ENCODE measurements at regions not wholly inside any gene's neighbourhood (a gene's known extent, or its start where the extent isn't known, plus 50 kb on each side); places are given as distances from the start of the nearest gene placed in this dataset.

DNA sequence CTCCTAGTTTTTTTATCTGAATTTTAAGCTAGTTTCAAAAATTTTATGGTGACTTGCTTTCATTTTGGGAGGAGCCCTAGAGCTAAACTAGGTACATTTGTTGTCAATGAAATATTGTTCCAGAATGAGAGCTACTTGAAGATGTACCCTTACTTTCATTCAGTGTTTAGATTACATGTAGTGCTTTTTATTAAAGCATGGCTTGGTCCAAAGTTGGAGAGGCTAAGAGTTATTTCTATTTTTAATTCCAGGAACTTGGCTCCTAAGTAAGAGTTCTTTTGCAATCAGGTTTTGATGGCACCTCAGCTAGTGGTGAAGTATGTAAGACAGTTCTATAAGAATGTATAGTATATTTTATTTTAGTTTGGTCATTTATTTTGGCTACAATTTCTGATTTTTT lies 165.5 kb downstream of the PRR32 start:
- Histone ChIP-seq H3K9me3 (no peaks in the 10 kb centered on the region), H3K27me3 (replicated peaks; ENCODE audit: insufficient read depth) (no peaks in the 10 kb centered on the region), H3K27ac (no peak overlapping the region), H3K4me1 (replicated peaks) (no peaks in the 10 kb centered on the region), H3K4me3 (no peak overlapping the region), H3K36me3 (no peaks in the 10 kb centered on the region)
- intact Hi-C loops (cut with DNase I) = no loop called here
- TF ChIP-seq, protein P1, sequence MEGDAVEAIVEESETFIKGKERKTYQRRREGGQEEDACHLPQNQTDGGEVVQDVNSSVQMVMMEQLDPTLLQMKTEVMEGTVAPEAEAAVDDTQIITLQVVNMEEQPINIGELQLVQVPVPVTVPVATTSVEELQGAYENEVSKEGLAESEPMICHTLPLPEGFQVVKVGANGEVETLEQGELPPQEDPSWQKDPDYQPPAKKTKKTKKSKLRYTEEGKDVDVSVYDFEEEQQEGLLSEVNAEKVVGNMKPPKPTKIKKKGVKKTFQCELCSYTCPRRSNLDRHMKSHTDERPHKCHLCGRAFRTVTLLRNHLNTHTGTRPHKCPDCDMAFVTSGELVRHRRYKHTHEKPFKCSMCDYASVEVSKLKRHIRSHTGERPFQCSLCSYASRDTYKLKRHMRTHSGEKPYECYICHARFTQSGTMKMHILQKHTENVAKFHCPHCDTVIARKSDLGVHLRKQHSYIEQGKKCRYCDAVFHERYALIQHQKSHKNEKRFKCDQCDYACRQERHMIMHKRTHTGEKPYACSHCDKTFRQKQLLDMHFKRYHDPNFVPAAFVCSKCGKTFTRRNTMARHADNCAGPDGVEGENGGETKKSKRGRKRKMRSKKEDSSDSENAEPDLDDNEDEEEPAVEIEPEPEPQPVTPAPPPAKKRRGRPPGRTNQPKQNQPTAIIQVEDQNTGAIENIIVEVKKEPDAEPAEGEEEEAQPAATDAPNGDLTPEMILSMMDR (IDR thresholded peaks at IDR 0.05) = no peak
- no peak for DNase-seq (ENCODE audit: low spot score)

DNA sequence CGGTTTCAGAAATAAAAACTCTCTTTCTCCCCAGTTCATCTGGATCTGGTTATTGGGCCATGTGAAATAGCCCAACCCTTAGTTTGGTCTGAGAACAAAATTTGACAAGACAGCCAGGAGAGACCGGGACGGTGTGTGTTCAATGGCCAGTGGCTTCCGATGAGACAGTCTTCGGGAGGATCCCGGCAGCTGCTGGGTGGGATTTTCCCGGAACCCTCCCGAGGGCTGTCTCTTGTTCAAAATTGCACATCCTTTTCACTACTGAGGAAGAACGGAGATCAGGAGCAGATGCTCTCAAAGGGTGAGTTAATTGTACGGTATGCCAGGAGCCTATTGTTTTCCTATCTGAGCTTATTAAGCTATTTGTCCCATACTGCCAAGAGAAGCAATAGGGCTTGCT lies 166.5 kb downstream of the PRR32 start:
- Histone ChIP-seq H3K27ac (no peak overlapping the region), H3K9me3 (no peaks in the 10 kb centered on the region), H3K4me1 (replicated peaks) (no peaks in the 10 kb centered on the region), H3K36me3 (no peaks in the 10 kb centered on the region), H3K27me3 (replicated peaks; ENCODE audit: insufficient read depth) (no peaks in the 10 kb centered on the region), H3K4me3 (no peak overlapping the region)
- no peak for DNase-seq (ENCODE audit: low spot score)
- intact Hi-C loops (cut with DNase I) = no loop called here
- 65% methylated on average over 10 of the region's 10 CpGs for WGBS
- no peak for TF ChIP-seq POLR2AphosphoS5 (IDR thresholded peaks at IDR 0.05)
- TF ChIP-seq, protein P1 (IDR thresholded peaks at IDR 0.05) = no peak
- no peak for TF ChIP-seq POLR2A (IDR thresholded peaks at IDR 0.05)

- Histone ChIP-seq H3K27me3 (replicated peaks; ENCODE audit: insufficient read depth) (no peaks in the 10 kb centered on the region), H3K36me3 (no peaks in the 10 kb centered on the region), H3K27ac (no peak overlapping the region), H3K4me3 (no peak overlapping the region), H3K4me1 (replicated peaks) (no peaks in the 10 kb centered on the region), H3K9me3 (no peaks in the 10 kb centered on the region)
- intact Hi-C loops (cut with DNase I) = no loop called here
- no peak for DNase-seq (ENCODE audit: low spot score)
- TF ChIP-seq, protein P1 (IDR thresholded peaks at IDR 0.05) = no peak
- TF ChIP-seq POLR2AphosphoS5 (IDR thresholded peaks at IDR 0.05) (no peak), POLR2A (IDR thresholded peaks at IDR 0.05) (no peak)
- WGBS = 31% methylated on average over 4 of the region's 4 CpGs
These were observed 174.6 kb downstream of the PRR32 start for GRCh38 chrX:126994032-126994600.

DNA sequence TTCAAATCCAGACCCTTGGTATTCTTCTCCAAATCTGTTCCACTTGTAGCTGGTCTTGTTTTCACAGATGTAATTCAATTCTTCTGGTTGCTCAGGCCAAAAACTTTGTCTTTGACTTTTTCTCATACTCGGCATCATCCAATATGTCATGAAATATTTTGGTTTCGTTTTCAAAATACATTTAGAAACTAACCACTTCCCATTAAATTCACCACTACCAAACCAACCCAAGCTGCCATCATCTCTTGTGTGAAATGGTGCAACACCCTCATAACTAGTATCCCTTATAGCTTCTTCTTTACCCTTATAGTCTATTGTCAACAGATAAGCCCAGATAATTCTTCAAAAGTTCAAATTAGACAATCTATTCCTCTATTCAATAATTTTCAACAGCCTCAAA lies 192.1 kb downstream of the PRR32 start:
- intact Hi-C loops (cut with DNase I) = no loop called here
- no peak for TF ChIP-seq POLR2A (IDR thresholded peaks at IDR 0.05)
- TF ChIP-seq, protein P1 (IDR thresholded peaks at IDR 0.05) = no peak
- TF ChIP-seq POLR2AphosphoS5 (IDR thresholded peaks at IDR 0.05) = no peak
- 93% methylated on average over 2 of the region's 2 CpGs for WGBS
- Histone ChIP-seq H3K4me1 (replicated peaks) (no peaks in the 10 kb centered on the region), H3K27ac (no peak overlapping the region), H3K4me3 (no peak overlapping the region), H3K36me3 (no peaks in the 10 kb centered on the region), H3K27me3 (replicated peaks; ENCODE audit: insufficient read depth) (no peaks in the 10 kb centered on the region), H3K9me3 (no peaks in the 10 kb centered on the region)
- no peak for DNase-seq (ENCODE audit: low spot score)

DNA sequence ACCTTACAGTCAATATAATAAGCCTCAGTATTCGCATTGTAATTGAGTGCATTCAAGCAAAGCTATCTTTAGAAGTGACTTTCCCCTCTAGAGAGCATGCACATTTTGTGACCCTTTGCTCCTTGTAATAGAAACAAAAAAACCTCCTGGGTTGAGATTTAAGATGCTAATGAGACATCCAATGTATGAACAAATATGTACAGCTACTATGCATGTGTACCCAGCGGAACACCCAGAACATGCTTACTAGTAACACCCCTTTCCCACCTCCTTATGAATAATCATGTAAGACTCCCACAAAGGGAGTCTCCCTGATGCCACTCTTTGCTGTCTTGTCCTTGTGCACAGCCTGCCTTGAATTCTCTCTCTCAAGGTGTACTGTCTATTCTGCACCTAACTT lies 205.5 kb downstream of the PRR32 start:
- WGBS = 76% methylated on average over 2 of the region's 2 CpGs
- no peak for DNase-seq (ENCODE audit: low spot score)
- H3K27ac ChIP-seq = no peak overlapping the region
- TF ChIP-seq, protein P1 (IDR thresholded peaks at IDR 0.05) = no peak
- TF ChIP-seq POLR2AphosphoS5 (IDR thresholded peaks at IDR 0.05) (no peak), POLR2A (IDR thresholded peaks at IDR 0.05) (no peak)
- H3K9me3 ChIP-seq = no peaks in the 10 kb centered on the region
- H3K4me3 ChIP-seq = no peak overlapping the region
- H3K4me1 ChIP-seq (replicated peaks) = no peaks in the 10 kb centered on the region
- no peaks in the 10 kb centered on the region for H3K27me3 ChIP-seq (replicated peaks; ENCODE audit: insufficient read depth)
- H3K36me3 ChIP-seq = no peaks in the 10 kb centered on the region
- intact Hi-C loops (cut with DNase I) = no loop called here

Data from prostate gland (tissue), 2 donors.